Heart right ventricle (tissue), 16 donors: ENCODE measurements at regions not wholly inside any gene's neighbourhood (a gene's known extent, or its start where the extent isn't known, plus 50 kb on each side); places are given as distances from the start of the nearest gene placed in this dataset.

Experiments
- ATAC-seq, 8 donors: fragments of 200-7000 bp; cut with Tn5 transposase; one replicate each; pipeline ENCODE4 v1.9.1; 2020; ENCODE audit warnings: mild to moderate bottlenecking in 8 of 8, moderate library complexity in 8 of 8, moderate number of reproducible peaks in 1 of 8
- DNase-seq, 2 donors: peaks; one replicate each; pipeline ENCODE4 v3.0.0-alpha.2; 2020
- H3K27ac ChIP-seq, 10 donors: fragments of 200-600 bp; sonication (generic) in 2 of 10; one replicate each; pipeline versions ENCODE4 v1.5.0 to v1.8.0; 2020 to 2022; ENCODE audit warnings: mild to moderate bottlenecking in 3 of 10
- H3K27me3 ChIP-seq, 7 donors: fragments of 200-600 bp; one replicate each; pipeline ENCODE4 v1.8.0; 2021 to 2022; ENCODE audit warnings: mild to moderate bottlenecking in 2 of 7
- H3K36me3 ChIP-seq, 9 donors: fragments of 200-600 bp; sonication (generic) in 1 of 9; one replicate each; pipeline versions ENCODE4 v1.5.0 to v1.8.0; 2020 to 2022; ENCODE audit warnings: mild to moderate bottlenecking in 2 of 9
- H3K4me1 ChIP-seq, 9 donors: fragments of 200-600 bp; sonication (generic) in 1 of 9; one replicate each; pipeline versions ENCODE4 v1.5.0 to v1.8.0; 2020 to 2022; ENCODE audit warnings: mild to moderate bottlenecking in 4 of 9
- H3K4me3 ChIP-seq, 10 donors: fragments of 200-600 bp; sonication (generic) in 2 of 10; one replicate each; pipeline versions ENCODE4 v1.5.0 to v1.8.0; 2020 to 2022; ENCODE audit warnings: mild to moderate bottlenecking in 7 of 10, moderate library complexity in 2 of 10
- H3K9me3 ChIP-seq, 11 donors: fragments of 200-600 bp in 10 of 11; sonication (generic) in 2 of 11; one replicate each; pipeline versions ENCODE4 v1.5.0 to v1.8.0; 2013 to 2022; ENCODE audit warnings: mild to moderate bottlenecking in 2 of 11, control low read depth in 1 of 11, moderate library complexity in 1 of 11
- WGBS, 2 donors: extraction: QIAGEN DNeasy Blood & Tissue Kit; methylation state at CpG; one replicate each; pipeline ENCODE4 v1.1.7; 2013; ENCODE audit warnings: inconsistent platforms in 1 of 2; 5-methylcytosine and 5-hydroxymethylcytosine counted together
- intact Hi-C, 10 donors: fragments of 100-400 bp; cut with DNase I; formaldehyde crosslinking; loops; one replicate each; pipeline versions ENCODE4 v1.11.1 to v1.14.2; 2022
- TF ChIP-seq, protein P1 (sequence below), 9 donors: fragments of 200-600 bp; sonication (generic) in 2 of 9; IDR thresholded peaks; one replicate each; pipeline versions ENCODE4 v1.5.0 to v1.8.0; 2021 to 2022; ENCODE audit warnings: antibody characterized with exemption in 9 of 9, mild to moderate bottlenecking in 5 of 9, moderate library complexity in 1 of 9
- donor health status: Arrhythmogenic right ventricular cardiomyopathy.
- donor health status: ischemic (EF 13 %, LVEDD 7.1; RV severe dilation, severe dysfunction).
- donor health status: healthy with polysubstance abuse.
- donor health status: DM: no; HTN: yes; CAD: no.
- donor health status: DM: no; HTN: no; CAD: no.
- donor health status: ischemic (EF 25% LVEDD 6.9; RV normal size, moderate dysfunction).
- donor health status: ischemic (EF 25% LVEDD 5.7; RV mildly dilated, moderate dysfunction).
- donor health status: healthy.
- donor health status: DM: yes; HTN: yes; CAD: no.
- donor health status: Ischemic cardiomyopathy.
- donor health status: ischemic (EF 35%, LVEDD 5.7; RV mildly dilated, moderate dysfunction).
- donor health status: nonischemic (EF 11% LVEDD 7.7; RV severe dilation, severe dysfunction).
- donor health status: DM: yes; HTN: yes; CAD: no.
- donor health status: PGD.
- donor health status: ischemic (EF 29% LVEDD 5.4; RV normal size, mild dysfunction).
- donor health status: nonischemic (EF 23%, LVEDD 6.1; RV moderate dilation, normal function).

- WGBS, 2 donors: 89 to 90% methylated on average over 6 of the region's 6 CpGs
- Histone ChIP-seq H3K9me3 (no peaks in the 10 kb centered on the region), H3K27me3 (no peaks in the 10 kb centered on the region), H3K36me3 (no peaks in the 10 kb centered on the region), H3K4me1 (peaks cover 0 to 5% (median 0%) of the 10 kb centered on the region in 9 donors), H3K4me3 (no peak overlapping the region), H3K27ac (no peak overlapping the region)
- intact Hi-C loops: loop anchor here in 1 of 10 donors (2.0 kb wide), 1 partner anchor 20 kb away; no protein-coding TSS in a partner anchor
- DNase-seq (no peak), ATAC-seq (no peak)
- TF ChIP-seq, protein P1, sequence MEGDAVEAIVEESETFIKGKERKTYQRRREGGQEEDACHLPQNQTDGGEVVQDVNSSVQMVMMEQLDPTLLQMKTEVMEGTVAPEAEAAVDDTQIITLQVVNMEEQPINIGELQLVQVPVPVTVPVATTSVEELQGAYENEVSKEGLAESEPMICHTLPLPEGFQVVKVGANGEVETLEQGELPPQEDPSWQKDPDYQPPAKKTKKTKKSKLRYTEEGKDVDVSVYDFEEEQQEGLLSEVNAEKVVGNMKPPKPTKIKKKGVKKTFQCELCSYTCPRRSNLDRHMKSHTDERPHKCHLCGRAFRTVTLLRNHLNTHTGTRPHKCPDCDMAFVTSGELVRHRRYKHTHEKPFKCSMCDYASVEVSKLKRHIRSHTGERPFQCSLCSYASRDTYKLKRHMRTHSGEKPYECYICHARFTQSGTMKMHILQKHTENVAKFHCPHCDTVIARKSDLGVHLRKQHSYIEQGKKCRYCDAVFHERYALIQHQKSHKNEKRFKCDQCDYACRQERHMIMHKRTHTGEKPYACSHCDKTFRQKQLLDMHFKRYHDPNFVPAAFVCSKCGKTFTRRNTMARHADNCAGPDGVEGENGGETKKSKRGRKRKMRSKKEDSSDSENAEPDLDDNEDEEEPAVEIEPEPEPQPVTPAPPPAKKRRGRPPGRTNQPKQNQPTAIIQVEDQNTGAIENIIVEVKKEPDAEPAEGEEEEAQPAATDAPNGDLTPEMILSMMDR (IDR thresholded peaks at IDR 0.05): no peak
Measured at GRCh38 chr13:74204602-74205312, 70.6 kb upstream of the KLF12 start.

- TF ChIP-seq, protein P1 (IDR thresholded peaks at IDR 0.05): no peak
- intact Hi-C loops: no loop called here
Measured at GRCh38 chr13:74203576-74203975, 69.4 kb upstream of the KLF12 start.

DNA sequence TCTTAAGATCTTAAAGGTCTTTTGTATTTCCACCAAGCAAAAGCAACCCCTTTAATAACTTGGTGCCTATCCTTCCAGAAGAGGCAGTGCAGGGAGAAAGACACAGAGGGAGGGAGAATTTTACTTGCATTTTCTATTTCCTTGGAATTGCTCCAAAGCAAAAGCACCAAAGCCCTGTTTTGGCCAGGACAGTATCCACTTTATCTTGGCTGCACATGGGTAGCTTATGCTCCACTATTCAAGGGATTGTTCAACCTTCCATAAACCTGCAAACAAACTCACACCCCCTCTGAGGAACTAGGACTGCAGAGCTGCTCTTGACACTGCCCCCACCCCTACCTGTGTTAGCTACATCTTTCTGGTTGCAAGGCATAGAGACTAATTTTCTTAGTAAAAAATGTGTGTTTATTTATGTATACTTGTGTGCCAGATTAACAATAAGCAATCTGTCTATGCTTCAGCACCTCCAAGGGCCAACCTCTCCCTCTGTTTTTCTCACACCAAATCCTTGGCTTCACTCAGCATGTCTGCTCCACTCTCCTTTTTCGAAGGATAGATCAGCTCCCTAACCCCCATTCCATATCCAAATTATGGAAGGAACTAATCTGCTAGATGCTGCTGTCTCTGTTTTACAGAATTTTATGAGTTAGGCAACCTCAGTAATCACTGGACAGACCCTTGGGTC is 68.1 kb upstream of the KLF12 start:
- ATAC-seq (peak in 2 of 8 donors; percentile 31), DNase-seq (no peak)
- Histone ChIP-seq H3K4me1 (no peaks in the 10 kb centered on the region), H3K4me3 (no peak overlapping the region), H3K9me3 (no peaks in the 10 kb centered on the region), H3K27ac (no peak overlapping the region), H3K36me3 (no peaks in the 10 kb centered on the region), H3K27me3 (no peaks in the 10 kb centered on the region)
- TF ChIP-seq, protein P1 (IDR thresholded peaks at IDR 0.05): no peak
- 79 to 85% methylated on average over 1 of the region's 1 CpG for WGBS, 2 donors
- intact Hi-C loops: no loop called here

More at GRCh38 chr13:74203576-74203975, 69.4 kb upstream of the KLF12 start:
- H3K4me3 ChIP-seq: no peak overlapping the region
- no peaks in the 10 kb centered on the region for H3K9me3 ChIP-seq
- no peaks in the 10 kb centered on the region for H3K27me3 ChIP-seq
- no peak for DNase-seq
- no peak for ATAC-seq
- no peak overlapping the region for H3K27ac ChIP-seq
- H3K36me3 ChIP-seq: no peaks in the 10 kb centered on the region
- WGBS, 2 donors: 91% methylated on average over 1 of the region's 1 CpG
- H3K4me1 ChIP-seq: peaks cover 0 to 5% (median 0%) of the 10 kb centered on the region in 9 donors

GRCh38 chr13:74201530-74201929 is 67.3 kb upstream of the KLF12 start:
- intact Hi-C loops: no loop called here
- Histone ChIP-seq H3K4me1 (no peaks in the 10 kb centered on the region), H3K27me3 (no peaks in the 10 kb centered on the region), H3K4me3 (no peak overlapping the region), H3K9me3 (no peaks in the 10 kb centered on the region), H3K36me3 (no peaks in the 10 kb centered on the region), H3K27ac (no peak overlapping the region)
- no peak for ATAC-seq
- TF ChIP-seq, protein P1 (IDR thresholded peaks at IDR 0.05): no peak
- WGBS, 2 donors: 97 to 100% methylated on average over 1 of the region's 1 CpG
- DNase-seq: no peak
